ENCODE measurements at regions not wholly inside any gene's neighbourhood (a gene's known extent, or its start where the extent isn't known, plus 50 kb on each side); places are given as distances from the start of the nearest gene placed in this dataset.

GRCh38 chr9:82553654-82554366 is 509.1 kb downstream of the RASEF start:
- DNase-seq (ENCODE audit: low spot score), result no peak
- H3K36me3 Mint-ChIP-seq (ENCODE audit: low read depth, unreplicated experiment), result no peaks in the 10 kb centered on the region
- H3K9me3 Mint-ChIP-seq (ENCODE audit: unreplicated experiment), result no peaks in the 10 kb centered on the region
- H3K4me1 Mint-ChIP-seq (ENCODE audit: unreplicated experiment), result peaks cover 19% of the 10 kb centered on the region
- no peak overlapping the region for H3K27ac Mint-ChIP-seq (ENCODE audit: unreplicated experiment)
- H3K27me3 Mint-ChIP-seq (ENCODE audit: unreplicated experiment), result no peaks in the 10 kb centered on the region
- no peak for TF ChIP-seq CTCF (IDR thresholded peaks at IDR 0.05; ENCODE audit: unreplicated experiment)
- H3K4me3 Mint-ChIP-seq (ENCODE audit: unreplicated experiment), result no peak overlapping the region

GRCh38 chr9:82554381-82554780 is 508.6 kb downstream of the RASEF start:
- Mint-ChIP-seq H3K27ac (ENCODE audit: unreplicated experiment) (no peak overlapping the region), H3K4me3 (ENCODE audit: unreplicated experiment) (no peak overlapping the region), H3K36me3 (ENCODE audit: low read depth, unreplicated experiment) (no peaks in the 10 kb centered on the region), H3K4me1 (ENCODE audit: unreplicated experiment) (peaks cover 21% of the 10 kb centered on the region), H3K27me3 (ENCODE audit: unreplicated experiment) (no peaks in the 10 kb centered on the region), H3K9me3 (ENCODE audit: unreplicated experiment) (no peaks in the 10 kb centered on the region)
- TF ChIP-seq CTCF (IDR thresholded peaks at IDR 0.05; ENCODE audit: unreplicated experiment), result no peak
- DNase-seq (ENCODE audit: low spot score), result no peak

DNA sequence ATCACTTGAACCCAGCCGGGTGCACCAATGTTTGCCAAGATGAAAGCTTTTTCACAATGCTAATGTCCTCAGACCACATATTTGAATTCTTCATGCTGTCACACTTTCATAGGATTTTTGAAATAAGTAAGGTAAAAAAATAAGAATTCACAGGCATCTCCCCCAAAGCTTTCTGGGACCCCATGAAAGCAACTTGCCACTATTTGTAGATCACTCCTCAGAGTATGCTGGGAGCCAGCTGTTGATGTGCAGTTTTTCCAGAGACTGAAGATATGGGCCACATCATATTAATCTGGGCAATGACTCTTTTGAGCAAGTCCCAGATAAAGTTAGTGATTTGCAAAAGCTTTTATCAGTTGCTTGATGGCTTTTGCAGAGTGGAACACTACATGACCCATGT is 507.9 kb downstream of the RASEF start:
- peaks cover 28% of the 10 kb centered on the region for H3K4me1 Mint-ChIP-seq (ENCODE audit: unreplicated experiment)
- no peaks in the 10 kb centered on the region for H3K27me3 Mint-ChIP-seq (ENCODE audit: unreplicated experiment)
- peak overlapping the region; percentile 16 for H3K27ac Mint-ChIP-seq (ENCODE audit: unreplicated experiment)
- no peak for DNase-seq (ENCODE audit: low spot score)
- H3K36me3 Mint-ChIP-seq (ENCODE audit: low read depth, unreplicated experiment), result no peaks in the 10 kb centered on the region
- H3K4me3 Mint-ChIP-seq (ENCODE audit: unreplicated experiment), result no peak overlapping the region
- TF ChIP-seq CTCF (IDR thresholded peaks at IDR 0.05; ENCODE audit: unreplicated experiment), result no peak
- no peaks in the 10 kb centered on the region for H3K9me3 Mint-ChIP-seq (ENCODE audit: unreplicated experiment)

- Mint-ChIP-seq H3K9me3 (ENCODE audit: unreplicated experiment) (no peaks in the 10 kb centered on the region), H3K27me3 (ENCODE audit: unreplicated experiment) (no peaks in the 10 kb centered on the region)
- TF ChIP-seq CTCF (IDR thresholded peaks at IDR 0.05; ENCODE audit: unreplicated experiment), result no peak
Measured at GRCh38 chr9:82555431-82556051, 507.4 kb downstream of the RASEF start.

GRCh38 chr9:82558346-82558745 is 504.6 kb downstream of the RASEF start:
- DNase-seq (ENCODE audit: low spot score), result no peak
- no peak overlapping the region for H3K4me3 Mint-ChIP-seq (ENCODE audit: unreplicated experiment)
- H3K4me1 Mint-ChIP-seq (ENCODE audit: unreplicated experiment), result peaks cover 37% of the 10 kb centered on the region
- TF ChIP-seq CTCF (IDR thresholded peaks at IDR 0.05; ENCODE audit: unreplicated experiment), result no peak
- no peak overlapping the region for H3K27ac Mint-ChIP-seq (ENCODE audit: unreplicated experiment)
- no peaks in the 10 kb centered on the region for H3K36me3 Mint-ChIP-seq (ENCODE audit: low read depth, unreplicated experiment)
- no peaks in the 10 kb centered on the region for H3K9me3 Mint-ChIP-seq (ENCODE audit: unreplicated experiment)
- no peaks in the 10 kb centered on the region for H3K27me3 Mint-ChIP-seq (ENCODE audit: unreplicated experiment)

More at GRCh38 chr9:82555431-82556051, 507.4 kb downstream of the RASEF start:
- DNase-seq (ENCODE audit: low spot score), result no peak
- Mint-ChIP-seq H3K4me1 (ENCODE audit: unreplicated experiment) (peaks cover 33% of the 10 kb centered on the region), H3K27ac (ENCODE audit: unreplicated experiment) (peak overlapping the region; percentile 16), H3K4me3 (ENCODE audit: unreplicated experiment) (no peak overlapping the region), H3K36me3 (ENCODE audit: low read depth, unreplicated experiment) (no peaks in the 10 kb centered on the region)

Data from endothelial cell (in vitro differentiated cells).